Uterus (tissue), 3 donors: ENCODE measurements at regions not wholly inside any gene's neighbourhood (a gene's known extent, or its start where the extent isn't known, plus 50 kb on each side); places are given as distances from the start of the nearest gene placed in this dataset.

Experiments used
- DNase-seq, 2 donors: peaks; one replicate each; pipeline ENCODE4 v3.0.0-alpha.2; 2019 to 2020
- H3K27ac ChIP-seq, 2 donors: fragments of 200-600 bp; sonication (generic); 1 replicate in 1 of 2; 2 replicates in 1 of 2; pipeline ENCODE4 v1.5.1; 2016 to 2018
- H3K27me3 ChIP-seq, 2 donors: fragments of 200-600 bp; sonication (generic); one replicate each; pipeline ENCODE4 v1.5.1; 2018 to 2019; ENCODE audit warnings: control low read depth in 1 of 2
- H3K36me3 ChIP-seq, 2 donors: fragments of 200-600 bp; sonication (generic); one replicate each; pipeline ENCODE4 v1.5.1; 2019; ENCODE audit warnings: control low read depth in 1 of 2
- H3K4me1 ChIP-seq, 2 donors: fragments of 200-600 bp; sonication (generic); one replicate each; pipeline ENCODE4 v1.5.1; 2018 to 2019; ENCODE audit warnings: control low read depth in 1 of 2
- H3K4me3 ChIP-seq, 2 donors: fragments of 200-600 bp; sonication (generic); 1 replicate in 1 of 2; 2 replicates in 1 of 2; pipeline ENCODE4 v1.5.1; 2018 to 2019; ENCODE audit warnings: mild to moderate bottlenecking in 1 of 2
- H3K9me3 ChIP-seq, 2 donors: fragments of 200-600 bp; sonication (generic); one replicate each; pipeline ENCODE4 v1.5.1; 2019; ENCODE audit warnings: control low read depth in 1 of 2
- CTCF ChIP-seq, 4 experiments: fragments of 200-600 bp in 2 of 4; fragments of 450-650 bp in 2 of 4; sonication (generic) in 2 of 4; IDR thresholded peaks; one replicate each; pipeline ENCODE4 v1.5.1; 2016 to 2019; ENCODE audit warnings: antibody characterized with exemption in 4 of 4, mild to moderate bottlenecking in 2 of 4, moderate library complexity in 1 of 4
- POLR2A ChIP-seq, 2 donors: fragments of 450-650 bp; IDR thresholded peaks; one replicate each; pipeline ENCODE4 v1.6.1; 2016; ENCODE audit warnings: antibody characterized with exemption in 2 of 2, mild to moderate bottlenecking in 1 of 2, moderate library complexity in 1 of 2
- intact Hi-C: fragments of 100-400 bp; cut with DNase I; formaldehyde crosslinking; loops from one replicate; pipeline ENCODE4 v1.15.1; 2023; ENCODE audit warnings: low total_unique reads
- donor health status: DM: yes; HTN: yes; CAD: no.

DNA sequence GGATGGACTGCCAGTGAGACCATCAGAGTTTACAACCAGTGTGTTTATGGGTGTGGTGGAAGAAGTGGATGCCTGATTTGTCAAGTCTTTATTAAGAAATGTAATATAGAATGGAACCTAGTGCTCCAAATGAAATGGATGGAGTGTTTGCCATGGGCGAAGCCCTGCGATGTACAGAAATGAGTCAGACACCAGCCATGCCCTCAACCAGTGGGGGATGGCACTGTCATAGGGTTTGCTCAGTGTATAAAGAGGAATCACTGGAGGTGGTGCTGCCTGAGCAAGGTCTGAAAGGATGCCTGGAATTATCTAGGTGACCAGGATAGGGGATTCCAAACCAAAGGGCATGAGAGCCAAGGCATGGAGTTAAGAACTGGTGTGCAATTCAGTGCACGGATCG, 120.9 kb upstream of the MTNR1B start:
- intact Hi-C loops: no loop called here
- Histone ChIP-seq H3K9me3 (no peaks in the 10 kb centered on the region), H3K36me3 (no peaks in the 10 kb centered on the region), H3K4me3 (no peak overlapping the region), H3K27ac (no peak overlapping the region), H3K4me1 (no peaks in the 10 kb centered on the region), H3K27me3 (no peaks in the 10 kb centered on the region)
- no peak for TF ChIP-seq CTCF (IDR thresholded peaks at IDR 0.05)
- no peak for TF ChIP-seq POLR2A (IDR thresholded peaks at IDR 0.05)
- DNase-seq: no peak

DNA sequence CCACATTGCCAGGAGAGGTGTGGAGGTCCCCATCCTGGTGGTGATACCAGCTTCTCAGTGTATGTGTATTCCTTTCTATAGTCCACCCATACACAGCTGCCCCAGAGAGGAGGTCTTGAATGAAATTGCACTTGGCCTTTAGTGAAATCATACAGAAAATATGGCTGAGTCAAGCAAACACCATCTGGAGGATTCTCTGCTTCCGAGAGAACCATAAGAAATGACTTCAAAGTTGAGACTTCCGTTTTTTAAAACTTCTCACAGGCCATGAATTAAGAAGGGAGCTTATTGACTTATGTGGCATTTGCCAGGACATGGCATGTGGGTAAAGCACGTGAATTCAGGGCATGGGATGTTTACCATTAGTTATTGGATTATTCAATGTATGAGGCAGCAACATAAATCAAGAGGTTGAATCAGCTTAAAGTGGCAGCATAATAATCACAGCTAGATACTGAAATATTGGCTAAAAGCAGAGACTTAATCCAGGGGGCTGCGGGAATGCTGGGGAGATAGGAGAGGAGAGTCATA, 119.1 kb upstream of the MTNR1B start:
- DNase-seq: no peak
- H3K27me3 ChIP-seq: no peaks in the 10 kb centered on the region
- H3K27ac ChIP-seq: no peak overlapping the region
- no peaks in the 10 kb centered on the region for H3K4me1 ChIP-seq
- no peaks in the 10 kb centered on the region for H3K36me3 ChIP-seq
- no peak overlapping the region for H3K4me3 ChIP-seq
- H3K9me3 ChIP-seq: no peaks in the 10 kb centered on the region
- intact Hi-C loops: no loop called here
- no peak for TF ChIP-seq POLR2A (IDR thresholded peaks at IDR 0.05)
- TF ChIP-seq CTCF (IDR thresholded peaks at IDR 0.05): no peak

- no peaks in the 10 kb centered on the region for H3K36me3 ChIP-seq
- H3K4me3 ChIP-seq: no peak overlapping the region
- no peak for DNase-seq
- H3K4me1 ChIP-seq: no peaks in the 10 kb centered on the region
- intact Hi-C loops: no loop called here
- no peaks in the 10 kb centered on the region for H3K9me3 ChIP-seq
- H3K27ac ChIP-seq: no peak overlapping the region
- TF ChIP-seq POLR2A (IDR thresholded peaks at IDR 0.05) (no peak), CTCF (IDR thresholded peaks at IDR 0.05) (no peak)
- H3K27me3 ChIP-seq: no peaks in the 10 kb centered on the region
Measured at GRCh38 chr11:92852229-92852628, 117.2 kb upstream of the MTNR1B start.

GRCh38 chr11:92852946-92853345, 116.5 kb upstream of the MTNR1B start:
- no peak overlapping the region for H3K27ac ChIP-seq
- TF ChIP-seq CTCF (IDR thresholded peaks at IDR 0.05) (no peak), POLR2A (IDR thresholded peaks at IDR 0.05) (no peak)
- no peaks in the 10 kb centered on the region for H3K4me1 ChIP-seq
- no peak for DNase-seq
- H3K9me3 ChIP-seq: no peaks in the 10 kb centered on the region
- H3K36me3 ChIP-seq: no peaks in the 10 kb centered on the region
- intact Hi-C loops: no loop called here
- no peaks in the 10 kb centered on the region for H3K27me3 ChIP-seq
- no peak overlapping the region for H3K4me3 ChIP-seq

DNA sequence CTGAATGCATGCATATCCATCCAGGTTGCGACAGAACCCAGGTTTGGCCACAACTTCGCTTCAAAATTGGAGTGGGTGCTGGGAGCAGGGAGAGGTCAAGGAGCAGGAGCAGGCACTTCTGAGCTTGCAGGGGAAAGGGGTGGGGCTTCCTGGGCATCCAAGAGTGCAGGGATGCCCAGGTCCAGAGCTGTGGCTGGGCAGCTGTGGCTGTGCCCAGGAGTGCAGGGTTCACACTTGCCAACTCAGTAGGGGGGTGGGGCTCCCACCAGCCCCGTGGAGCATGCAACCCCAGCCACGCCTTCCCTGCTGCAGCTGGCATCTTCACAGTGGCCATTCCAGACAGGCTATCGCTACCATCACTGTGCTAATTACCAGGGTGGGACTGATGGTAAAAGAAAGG, 115.3 kb upstream of the MTNR1B start:
- Histone ChIP-seq H3K4me1 (no peaks in the 10 kb centered on the region), H3K36me3 (no peaks in the 10 kb centered on the region), H3K4me3 (no peak overlapping the region), H3K9me3 (no peaks in the 10 kb centered on the region), H3K27me3 (no peaks in the 10 kb centered on the region), H3K27ac (no peak overlapping the region)
- intact Hi-C loops: no loop called here
- DNase-seq: no peak
- TF ChIP-seq CTCF (IDR thresholded peaks at IDR 0.05): no peak
- TF ChIP-seq POLR2A (IDR thresholded peaks at IDR 0.05): no peak
